ENCODE measurements at regions not wholly inside any gene's neighbourhood (a gene's known extent, or its start where the extent isn't known, plus 50 kb on each side); places are given as distances from the start of the nearest gene placed in this dataset.

- TF ChIP-seq CTCF (IDR thresholded peaks at IDR 0.05) (no peak), POLR2A (IDR thresholded peaks at IDR 0.05) (no peak)
Observed at GRCh38 chr5:79850941-79851340, 140.1 kb downstream of the MTX3 start.
